ENCODE measurements at regions not wholly inside any gene's neighbourhood (a gene's known extent, or its start where the extent isn't known, plus 50 kb on each side); places are given as distances from the start of the nearest gene placed in this dataset.

- TF ChIP-seq CTCF (IDR thresholded peaks at IDR 0.05; ENCODE audit: insufficient read depth, low read depth, low read length): no peak
- no peak for TF ChIP-seq EZH2 (IDR thresholded peaks at IDR 0.05; ENCODE audit: insufficient read depth, low read length)
These were observed 213.3 kb upstream of the ZNF536 start for GRCh38 chr19:30158893-30159245.
